Mucosa of descending colon (tissue), 3 donors: ENCODE measurements at regions not wholly inside any gene's neighbourhood (a gene's known extent, or its start where the extent isn't known, plus 50 kb on each side); places are given as distances from the start of the nearest gene placed in this dataset.
"Not testable (repeated sequence)": the region's sequence is repeated elsewhere in the genome, so short reads cannot be mapped to it uniquely, and the experiment has no call there.

Experiments used
- ATAC-seq: fragments of 200-7000 bp; cut with Tn5 transposase; one replicate; pipeline ENCODE4 v1.9.1; 2020; ENCODE audit warnings: mild to moderate bottlenecking, moderate library complexity
- DNase-seq, 3 donors: peaks; one replicate each; pipeline ENCODE4 v3.0.0-alpha.2; 2020
- H3K36me3 ChIP-seq: fragments of 200-600 bp; one replicate; pipeline ENCODE4 v1.8.0; 2021; ENCODE audit warnings: low read depth, mild to moderate bottlenecking
- H3K4me1 ChIP-seq: fragments of 200-600 bp; one replicate; pipeline ENCODE4 v1.8.0; 2021; ENCODE audit warnings: low read depth, mild to moderate bottlenecking
- H3K4me3 ChIP-seq: fragments of 200-600 bp; one replicate; pipeline ENCODE4 v1.8.0; 2021; ENCODE audit warnings: mild to moderate bottlenecking
- H3K9me3 ChIP-seq: fragments of 200-600 bp; one replicate; pipeline ENCODE4 v1.8.0; 2021; ENCODE audit warnings: mild to moderate bottlenecking
- intact Hi-C, 2 donors: fragments of 100-400 bp; cut with DNase I in 1 of 2; cut with micrococcal nuclease in 1 of 2; formaldehyde crosslinking; loops; one replicate each; pipeline versions ENCODE4 v1.11.0 to v1.11.1; 2022; cut with DNase I, micrococcal nuclease
- TF ChIP-seq, protein P1 (sequence below): fragments of 200-600 bp; IDR thresholded peaks from one replicate; pipeline ENCODE4 v1.8.0; 2022; ENCODE audit warnings: antibody characterized with exemption, mild to moderate bottlenecking
- donor health status: DM: no; HTN: no; CAD: no; lungs with moderate emphysema.
- donor health status: DM: no; HTN: no; CAD: no.
- donor health status: DM: no; HTN: yes; CAD: no.

DNA sequence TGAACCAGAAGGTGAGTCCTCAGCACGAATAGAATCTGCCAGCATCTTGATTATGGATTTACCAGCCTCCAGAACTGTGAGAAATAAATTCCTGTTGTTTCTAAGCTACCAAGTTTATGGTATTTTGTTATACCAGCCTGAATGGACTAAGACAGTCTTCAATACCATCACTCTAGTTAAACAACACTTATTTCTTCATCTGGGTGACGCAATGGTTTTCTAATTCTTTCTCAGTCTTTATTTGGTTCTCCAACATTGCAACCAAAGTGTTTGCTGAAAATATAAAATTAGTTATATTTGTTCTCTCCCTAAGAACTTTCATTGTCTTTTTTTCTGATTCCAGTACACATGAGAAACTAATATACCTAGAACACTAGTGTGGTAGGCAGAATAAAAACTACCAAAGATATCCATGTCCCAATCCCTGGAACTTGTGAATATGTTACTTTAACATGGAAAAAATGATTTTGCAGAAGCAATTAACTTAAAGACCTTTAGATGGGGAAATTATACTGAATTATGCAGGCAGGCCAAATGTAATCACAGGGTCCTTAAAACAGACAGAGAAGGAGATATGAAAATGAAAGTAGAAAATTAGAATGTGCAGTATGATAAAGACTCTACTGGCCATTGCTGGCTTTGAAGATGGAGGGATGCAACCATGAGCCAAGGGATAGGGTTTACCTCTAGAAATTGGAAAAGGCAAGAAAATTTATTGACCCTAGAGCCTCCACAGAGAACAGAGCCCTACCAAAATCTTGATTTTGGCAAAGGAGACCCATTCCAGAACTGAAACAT is 1115.1 kb downstream of the PLA2G4A start:
- no peaks in the 10 kb centered on the region for H3K4me1 ChIP-seq
- ATAC-seq (no peak), DNase-seq (no peak)
- TF ChIP-seq, protein P1, sequence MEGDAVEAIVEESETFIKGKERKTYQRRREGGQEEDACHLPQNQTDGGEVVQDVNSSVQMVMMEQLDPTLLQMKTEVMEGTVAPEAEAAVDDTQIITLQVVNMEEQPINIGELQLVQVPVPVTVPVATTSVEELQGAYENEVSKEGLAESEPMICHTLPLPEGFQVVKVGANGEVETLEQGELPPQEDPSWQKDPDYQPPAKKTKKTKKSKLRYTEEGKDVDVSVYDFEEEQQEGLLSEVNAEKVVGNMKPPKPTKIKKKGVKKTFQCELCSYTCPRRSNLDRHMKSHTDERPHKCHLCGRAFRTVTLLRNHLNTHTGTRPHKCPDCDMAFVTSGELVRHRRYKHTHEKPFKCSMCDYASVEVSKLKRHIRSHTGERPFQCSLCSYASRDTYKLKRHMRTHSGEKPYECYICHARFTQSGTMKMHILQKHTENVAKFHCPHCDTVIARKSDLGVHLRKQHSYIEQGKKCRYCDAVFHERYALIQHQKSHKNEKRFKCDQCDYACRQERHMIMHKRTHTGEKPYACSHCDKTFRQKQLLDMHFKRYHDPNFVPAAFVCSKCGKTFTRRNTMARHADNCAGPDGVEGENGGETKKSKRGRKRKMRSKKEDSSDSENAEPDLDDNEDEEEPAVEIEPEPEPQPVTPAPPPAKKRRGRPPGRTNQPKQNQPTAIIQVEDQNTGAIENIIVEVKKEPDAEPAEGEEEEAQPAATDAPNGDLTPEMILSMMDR = no peak
- intact Hi-C loops = no loop called here
- peaks cover 37% of the 10 kb centered on the region for H3K9me3 ChIP-seq
- no peaks in the 10 kb centered on the region for H3K36me3 ChIP-seq
- no peak overlapping the region for H3K4me3 ChIP-seq

DNA sequence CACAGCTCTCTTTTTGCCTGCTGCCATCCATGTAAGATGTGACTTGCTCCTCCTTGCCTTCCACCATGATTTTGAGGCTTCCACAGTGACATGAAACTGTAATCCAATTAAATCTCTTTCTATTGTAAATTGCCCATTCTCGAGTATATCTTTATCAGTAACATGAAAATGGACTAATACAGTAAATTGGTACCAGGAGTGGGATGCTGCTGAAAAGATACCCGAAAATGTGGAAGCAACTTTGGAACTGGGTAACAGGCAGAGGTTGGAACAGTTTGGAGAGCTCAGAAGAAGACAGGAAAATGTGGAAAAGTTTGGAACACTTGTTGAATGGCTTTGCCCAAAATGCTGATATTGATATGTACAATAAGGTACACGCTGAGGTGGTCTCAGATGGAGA is 1117.9 kb downstream of the PLA2G4A start:
- H3K9me3 ChIP-seq = peaks cover 34% of the 10 kb centered on the region
- intact Hi-C loops, H3K36me3 ChIP-seq, H3K4me3 ChIP-seq, H3K4me1 ChIP-seq, ATAC-seq, DNase-seq: not testable (repeated sequence)

DNA sequence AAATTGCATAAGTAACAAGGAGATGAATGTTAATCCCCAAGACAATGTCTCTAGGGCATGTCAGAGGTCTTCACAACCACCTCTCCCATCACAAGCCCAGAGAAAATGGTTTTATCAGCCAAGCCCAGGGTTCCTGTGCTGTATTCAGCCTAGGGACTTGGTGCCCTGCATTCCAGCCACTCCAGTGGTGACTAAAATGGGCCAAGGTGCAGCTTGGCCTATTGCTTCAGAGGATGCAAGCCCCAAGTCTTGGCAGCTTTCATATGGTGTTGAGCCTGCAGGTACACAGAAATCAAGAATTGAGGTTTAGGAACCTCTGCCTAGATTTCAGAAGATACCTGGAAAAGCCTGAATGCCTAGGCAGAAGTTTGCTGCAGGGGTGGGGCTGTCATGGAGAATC is 1118.6 kb downstream of the PLA2G4A start:
- TF ChIP-seq, protein P1 = no peak
- ATAC-seq (no peak), DNase-seq (no peak)
- H3K9me3 ChIP-seq = peaks cover 31% of the 10 kb centered on the region
- no peak overlapping the region for H3K4me3 ChIP-seq
- no peaks in the 10 kb centered on the region for H3K36me3 ChIP-seq
- intact Hi-C loops = no loop called here
- no peaks in the 10 kb centered on the region for H3K4me1 ChIP-seq

DNA sequence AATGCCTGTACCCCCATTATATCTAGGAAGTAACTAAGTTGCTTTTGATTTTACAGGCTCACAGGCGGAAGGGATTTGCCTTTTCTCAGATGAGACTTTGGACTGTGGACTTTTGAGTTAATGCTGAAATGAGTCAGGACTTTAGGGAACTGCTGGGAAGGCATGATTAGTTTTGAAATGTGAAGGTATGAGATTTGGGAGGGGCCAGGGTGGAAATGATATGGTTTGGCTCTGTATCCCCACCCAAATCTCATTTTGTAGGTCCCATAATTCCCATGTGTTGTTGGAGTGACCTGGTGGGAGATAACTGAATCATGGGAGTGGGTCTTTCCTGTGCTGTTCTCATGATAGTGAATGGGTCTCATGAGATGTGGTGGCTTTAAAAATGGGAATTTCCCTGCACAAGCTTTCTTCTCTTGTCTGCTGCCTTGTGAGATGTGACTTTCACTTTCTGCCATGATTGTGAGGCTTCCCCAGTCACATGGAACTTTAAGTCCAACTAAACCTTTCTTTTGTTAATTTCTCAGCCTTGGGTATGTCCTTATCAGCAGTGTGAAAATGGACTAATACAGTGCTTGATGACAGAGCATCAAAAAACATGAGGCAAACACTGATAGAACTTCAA is 1119.5 kb downstream of the PLA2G4A start:
- ATAC-seq (no peak), DNase-seq (no peak)

DNA sequence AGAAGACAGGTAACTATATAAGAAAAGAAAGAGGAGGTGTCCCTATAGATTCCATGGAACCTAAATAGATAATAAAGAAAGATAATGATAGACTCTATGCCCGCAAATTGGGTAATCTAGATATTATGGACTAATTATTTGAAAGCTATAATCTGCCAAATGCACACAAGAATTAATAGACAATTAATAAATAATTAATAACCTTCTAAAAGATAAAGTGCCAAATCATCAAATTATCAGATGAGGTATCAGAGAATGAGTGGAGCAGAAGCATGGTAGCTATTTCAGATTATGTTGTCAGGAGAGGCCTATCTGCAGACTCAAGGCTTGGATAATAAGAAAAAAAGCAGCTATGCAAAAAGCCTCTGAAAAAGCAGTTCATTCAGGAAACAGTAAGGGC is 1120.8 kb downstream of the PLA2G4A start:
- Histone ChIP-seq H3K4me1 (no peaks in the 10 kb centered on the region), H3K9me3 (peaks cover 31% of the 10 kb centered on the region), H3K36me3 (no peaks in the 10 kb centered on the region), H3K4me3 (no peak overlapping the region)
- intact Hi-C loops = no loop called here
- ATAC-seq = no peak
- TF ChIP-seq, protein P1 = no peak
- DNase-seq = no peak

More for the DNA sequence above, 1119.5 kb downstream of the PLA2G4A start:
- Histone ChIP-seq H3K36me3 (no peaks in the 10 kb centered on the region), H3K4me3 (no peak overlapping the region), H3K9me3 (peaks cover 32% of the 10 kb centered on the region), H3K4me1 (no peaks in the 10 kb centered on the region)
- TF ChIP-seq, protein P1 = no peak
- intact Hi-C loops = no loop called here

DNA sequence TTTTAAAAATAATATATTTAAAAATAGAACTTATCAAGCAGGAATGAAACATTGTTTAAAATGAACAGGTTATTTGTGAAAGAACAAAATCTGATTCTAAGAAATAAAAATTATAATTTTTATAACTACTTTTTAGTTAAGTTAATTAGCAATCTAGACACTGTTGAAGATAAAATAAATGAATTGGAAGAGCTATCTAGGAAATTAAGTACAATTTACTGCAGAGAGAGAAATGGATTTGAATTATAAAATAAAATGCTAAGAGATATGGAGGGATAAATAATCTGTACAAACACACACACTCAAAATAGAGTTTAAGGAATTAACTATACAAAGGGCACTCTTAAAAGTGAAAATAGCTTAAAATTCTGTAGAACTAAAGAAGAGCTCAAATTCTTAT is 1123.1 kb downstream of the PLA2G4A start:
- Histone ChIP-seq H3K4me3 (no peak overlapping the region), H3K36me3 (no peaks in the 10 kb centered on the region), H3K9me3 (peaks cover 23% of the 10 kb centered on the region), H3K4me1 (no peaks in the 10 kb centered on the region)
- intact Hi-C loops = no loop called here
- no peak for DNase-seq
- no peak for ATAC-seq
- TF ChIP-seq, protein P1 = no peak
